Natural killer cell (primary cell): ENCODE measurements at regions not wholly inside any gene's neighbourhood (a gene's known extent, or its start where the extent isn't known, plus 50 kb on each side); places are given as distances from the start of the nearest gene placed in this dataset.

Experiments
- ATAC-seq, 3 donors: fragments of 150-1000 bp in 2 of 3; fragments of 200-7000 bp in 1 of 3; cut with Tn5 transposase; 1 replicate in 1 of 3; 2 replicates in 2 of 3; pipeline ENCODE4 v1.10.0; 2021; ENCODE audit warnings: mild to moderate bottlenecking in 2 of 3, moderate library complexity in 2 of 3
- DNase-seq, 2 donors: peaks; one replicate each; pipeline versions ENCODE4 v3.0.0 to v3.0.0-alpha.2; 2013 to 2021; ENCODE audit warnings: mixed read lengths in 1 of 2
- H3K27ac ChIP-seq: one replicate; pipeline ENCODE4 v1.5.1; 2013; ENCODE audit warnings: mild to moderate bottlenecking, low read length
- H3K27me3 ChIP-seq: one replicate; pipeline ENCODE4 v1.6.1; 2013; ENCODE audit warnings: low read length; ENCODE audit not compliant: control insufficient read depth, insufficient read depth
- H3K36me3 ChIP-seq: one replicate; pipeline ENCODE4 v1.6.1; 2013; ENCODE audit warnings: low read length; ENCODE audit not compliant: control insufficient read depth, insufficient read depth
- H3K4me1 ChIP-seq: one replicate; pipeline ENCODE4 v1.6.1; 2013; ENCODE audit warnings: low read length; ENCODE audit not compliant: control insufficient read depth, insufficient read depth
- H3K4me3 ChIP-seq: one replicate; pipeline ENCODE4 v1.5.1; 2013; ENCODE audit warnings: low read length
- H3K9me3 ChIP-seq: one replicate; pipeline ENCODE4 v1.6.1; 2013; ENCODE audit warnings: low read length; ENCODE audit not compliant: control insufficient read depth, insufficient read depth
- H3K27ac Mint-ChIP-seq, 2 donors: one replicate each; pipeline ENCODE4 v1.8.0; 2022; ENCODE audit warnings: mild to moderate bottlenecking in 2 of 2, mixed read lengths in 2 of 2, moderate library complexity in 1 of 2
- H3K27me3 Mint-ChIP-seq, 2 donors: one replicate each; pipeline ENCODE4 v1.8.0; 2022; ENCODE audit warnings: low read depth in 2 of 2, mixed read lengths in 2 of 2
- H3K36me3 Mint-ChIP-seq: one replicate; pipeline ENCODE4 v1.8.0; 2022; ENCODE audit warnings: mixed read lengths
- H3K4me1 Mint-ChIP-seq, 2 donors: one replicate each; pipeline ENCODE4 v1.8.0; 2022; ENCODE audit warnings: mixed read lengths in 2 of 2
- H3K4me3 Mint-ChIP-seq: one replicate; pipeline ENCODE4 v1.8.0; 2022; ENCODE audit warnings: mild to moderate bottlenecking, moderate library complexity, mixed read lengths
- H3K9me3 Mint-ChIP-seq, 2 donors: one replicate each; pipeline ENCODE4 v1.8.0; 2022; ENCODE audit warnings: mixed read lengths in 2 of 2
- WGBS: methylation state at CpG from one replicate; pipeline ENCODE4 v1.1.7; 2013; ENCODE audit warnings: missing lambda C conversion rate; ENCODE audit not compliant: insufficient coverage; 5-methylcytosine and 5-hydroxymethylcytosine counted together
- intact Hi-C: fragments of 100-400 bp; cut with micrococcal nuclease; formaldehyde crosslinking; loops from one replicate; pipeline ENCODE4 v1.14.2; 2022
- TF ChIP-seq, protein P1 (sequence below): fragments of 200-600 bp; IDR thresholded peaks from one replicate; pipeline ENCODE4 v1.8.0; 2022; ENCODE audit warnings: antibody characterized with exemption

DNA sequence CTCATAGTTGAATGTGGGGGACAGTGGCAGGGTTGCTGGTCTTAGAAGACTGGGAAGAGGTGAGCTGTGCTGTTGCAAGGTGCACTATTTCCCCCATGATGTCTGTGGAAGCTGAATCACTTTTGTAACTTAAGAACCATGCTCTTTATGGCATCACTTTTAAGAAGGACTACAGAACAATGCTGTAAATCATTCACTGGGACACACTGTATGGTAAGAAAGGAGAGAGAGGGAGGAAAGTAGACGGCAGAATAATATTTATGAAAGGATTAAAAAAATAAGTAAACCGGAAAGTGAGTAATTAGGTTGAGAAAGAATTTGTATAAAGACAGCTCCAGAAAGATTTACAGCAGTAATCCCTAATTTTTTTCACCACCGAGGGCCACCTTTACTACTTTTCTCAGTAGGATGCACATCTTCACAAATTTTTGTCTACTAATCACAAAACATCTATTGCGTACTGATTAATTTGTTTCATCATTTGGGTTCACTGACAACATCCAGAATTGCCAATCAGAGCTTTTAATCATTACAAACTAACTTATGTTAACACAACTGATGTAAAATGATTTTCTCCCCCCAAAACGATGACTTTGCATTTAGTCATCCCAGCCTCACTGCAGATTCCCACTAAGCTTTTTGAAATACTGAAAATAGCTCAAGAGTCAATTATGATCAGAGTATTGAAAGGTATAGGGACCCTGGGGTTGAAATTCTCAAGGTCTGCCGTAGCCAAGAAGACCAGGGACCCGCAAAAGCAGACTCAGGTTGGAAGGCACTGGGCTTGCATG is 560.7 kb upstream of the NOX3 start:
- H3K9me3 ChIP-seq, result peaks cover 3% of the 10 kb centered on the region
- H3K27ac ChIP-seq, result no peak overlapping the region
- ATAC-seq (no peak), DNase-seq (no peak)
- TF ChIP-seq, protein P1, sequence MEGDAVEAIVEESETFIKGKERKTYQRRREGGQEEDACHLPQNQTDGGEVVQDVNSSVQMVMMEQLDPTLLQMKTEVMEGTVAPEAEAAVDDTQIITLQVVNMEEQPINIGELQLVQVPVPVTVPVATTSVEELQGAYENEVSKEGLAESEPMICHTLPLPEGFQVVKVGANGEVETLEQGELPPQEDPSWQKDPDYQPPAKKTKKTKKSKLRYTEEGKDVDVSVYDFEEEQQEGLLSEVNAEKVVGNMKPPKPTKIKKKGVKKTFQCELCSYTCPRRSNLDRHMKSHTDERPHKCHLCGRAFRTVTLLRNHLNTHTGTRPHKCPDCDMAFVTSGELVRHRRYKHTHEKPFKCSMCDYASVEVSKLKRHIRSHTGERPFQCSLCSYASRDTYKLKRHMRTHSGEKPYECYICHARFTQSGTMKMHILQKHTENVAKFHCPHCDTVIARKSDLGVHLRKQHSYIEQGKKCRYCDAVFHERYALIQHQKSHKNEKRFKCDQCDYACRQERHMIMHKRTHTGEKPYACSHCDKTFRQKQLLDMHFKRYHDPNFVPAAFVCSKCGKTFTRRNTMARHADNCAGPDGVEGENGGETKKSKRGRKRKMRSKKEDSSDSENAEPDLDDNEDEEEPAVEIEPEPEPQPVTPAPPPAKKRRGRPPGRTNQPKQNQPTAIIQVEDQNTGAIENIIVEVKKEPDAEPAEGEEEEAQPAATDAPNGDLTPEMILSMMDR, result no peak
- Mint-ChIP-seq H3K4me3 (no peak overlapping the region), H3K9me3 (peaks cover 0 to 2% of the 10 kb centered on the region in 2 donors), H3K27me3 (no peaks in the 10 kb centered on the region), H3K36me3 (no peaks in the 10 kb centered on the region), H3K4me1 (no peaks in the 10 kb centered on the region), H3K27ac (no peak overlapping the region)
- WGBS, result 91% methylated on average over 7 of the region's 7 CpGs
- no peaks in the 10 kb centered on the region for H3K4me1 ChIP-seq
- H3K4me3 ChIP-seq, result no peak overlapping the region
- intact Hi-C loops, result no loop called here
- no peaks in the 10 kb centered on the region for H3K36me3 ChIP-seq
- H3K27me3 ChIP-seq, result no peaks in the 10 kb centered on the region

DNA sequence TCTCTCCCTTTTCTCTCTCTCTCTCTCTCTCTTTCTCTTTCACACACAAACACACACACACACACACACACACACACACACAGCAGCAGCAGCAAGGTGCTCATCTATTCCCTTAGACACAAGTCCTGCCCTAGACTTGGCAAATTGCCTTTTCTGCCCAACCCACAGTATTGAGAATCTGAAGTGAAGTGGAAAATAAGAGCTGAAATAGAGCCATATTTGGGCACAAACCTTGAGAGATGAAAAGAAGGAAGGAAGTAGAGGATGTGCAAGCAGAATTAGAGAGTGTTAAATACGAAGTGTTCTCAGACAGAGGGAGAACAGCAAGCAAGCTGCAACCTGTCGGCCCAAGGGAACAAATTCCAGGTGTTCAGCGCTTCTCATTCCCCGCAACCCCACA is 557.5 kb upstream of the NOX3 start:
- H3K9me3 Mint-ChIP-seq, result peaks cover 0 to 5% of the 10 kb centered on the region in 2 donors
- H3K27me3 Mint-ChIP-seq, result no peaks in the 10 kb centered on the region
- no peak overlapping the region for H3K27ac ChIP-seq
- H3K36me3 Mint-ChIP-seq, result no peaks in the 10 kb centered on the region
- no peaks in the 10 kb centered on the region for H3K4me1 ChIP-seq
- H3K4me1 Mint-ChIP-seq, result no peaks in the 10 kb centered on the region
- TF ChIP-seq, protein P1, result no peak
- H3K4me3 Mint-ChIP-seq, result no peak overlapping the region
- no peak overlapping the region for H3K27ac Mint-ChIP-seq
- no peaks in the 10 kb centered on the region for H3K27me3 ChIP-seq
- DNase-seq (peak in 1 of 2 donors; percentile 8), ATAC-seq (no peak)
- intact Hi-C loops, result no loop called here
- peaks cover 3% of the 10 kb centered on the region for H3K9me3 ChIP-seq
- no peaks in the 10 kb centered on the region for H3K36me3 ChIP-seq
- 0% methylated on average over 1 of the region's 4 CpGs for WGBS
- no peak overlapping the region for H3K4me3 ChIP-seq

DNA sequence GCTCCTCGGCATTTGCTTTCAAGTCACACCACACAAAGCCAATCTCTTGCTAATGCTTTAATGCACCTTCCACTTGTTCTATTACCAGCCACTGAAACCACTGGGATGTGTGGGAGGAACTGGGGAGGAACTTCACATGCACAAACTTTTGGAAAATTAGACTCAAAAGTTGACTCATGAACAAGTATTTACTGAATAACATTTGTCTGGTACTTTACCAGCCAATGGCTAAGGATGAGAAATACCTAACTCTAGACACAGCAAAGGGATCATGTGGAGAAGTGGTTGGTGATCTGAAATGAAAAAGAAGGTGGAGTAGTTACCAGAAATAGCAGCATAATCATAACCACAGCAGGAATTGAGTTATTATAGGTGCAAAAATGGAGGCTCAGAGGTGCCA is 554.0 kb upstream of the NOX3 start:
- intact Hi-C loops, result no loop called here
- ATAC-seq (no peak), DNase-seq (no peak)
- Mint-ChIP-seq H3K27ac (no peak overlapping the region), H3K27me3 (no peaks in the 10 kb centered on the region), H3K36me3 (no peaks in the 10 kb centered on the region), H3K4me1 (no peaks in the 10 kb centered on the region), H3K9me3 (peaks cover 3 to 5% of the 10 kb centered on the region in 2 donors), H3K4me3 (no peak overlapping the region)
- Histone ChIP-seq H3K36me3 (no peaks in the 10 kb centered on the region), H3K27me3 (no peaks in the 10 kb centered on the region), H3K27ac (no peak overlapping the region), H3K4me1 (no peaks in the 10 kb centered on the region), H3K9me3 (no peaks in the 10 kb centered on the region), H3K4me3 (no peak overlapping the region)
- TF ChIP-seq, protein P1, result no peak
- WGBS, result 100% methylated on average over 1 of the region's 1 CpG

DNA sequence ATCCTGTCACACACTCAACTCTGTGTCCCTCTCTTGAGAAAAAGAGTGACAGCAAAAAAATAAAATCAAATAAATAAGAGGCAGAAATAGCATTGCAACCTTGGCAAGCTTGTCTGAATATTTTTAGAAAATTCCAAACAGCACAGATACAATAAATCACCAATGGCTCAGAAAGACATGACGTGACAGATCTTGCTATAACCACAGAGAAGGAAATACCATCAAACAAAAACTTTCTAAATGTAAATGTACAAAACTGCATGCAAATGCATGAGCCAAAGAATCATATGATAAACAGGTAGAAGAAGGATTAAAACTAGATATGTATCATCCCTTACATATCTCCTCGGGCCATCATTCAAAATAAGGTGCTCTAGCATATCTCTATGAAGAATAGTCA is 549.2 kb upstream of the NOX3 start:
- no peaks in the 10 kb centered on the region for H3K4me1 Mint-ChIP-seq
- no peaks in the 10 kb centered on the region for H3K27me3 Mint-ChIP-seq
- DNase-seq, result no peak
- H3K27ac ChIP-seq, result no peak overlapping the region
- H3K4me1 ChIP-seq, result no peaks in the 10 kb centered on the region
- no peak overlapping the region for H3K4me3 Mint-ChIP-seq
- WGBS, result 33% methylated on average over 1 of the region's 2 CpGs
- H3K36me3 ChIP-seq, result no peaks in the 10 kb centered on the region
- intact Hi-C loops, result no loop called here
- no peak overlapping the region for H3K4me3 ChIP-seq
- no peaks in the 10 kb centered on the region for H3K36me3 Mint-ChIP-seq
- H3K9me3 ChIP-seq, result no peaks in the 10 kb centered on the region
- H3K9me3 Mint-ChIP-seq, result peaks cover 5 to 6% of the 10 kb centered on the region in 2 donors
- TF ChIP-seq, protein P1, result no peak
- no peaks in the 10 kb centered on the region for H3K27me3 ChIP-seq
- ATAC-seq, result no peak
- no peak overlapping the region for H3K27ac Mint-ChIP-seq
